Tibial nerve (tissue), 4 donors: ENCODE measurements at regions not wholly inside any gene's neighbourhood (a gene's known extent, or its start where the extent isn't known, plus 50 kb on each side); places are given as distances from the start of the nearest gene placed in this dataset.

Experiments
- CTCF ChIP-seq, 5 experiments: fragments of 200-600 bp in 3 of 5; fragments of 450-650 bp in 2 of 5; sonication (generic) in 3 of 5; IDR thresholded peaks; one replicate each; pipeline ENCODE4 v1.5.1; 2016 to 2019; ENCODE audit warnings: antibody characterized with exemption in 5 of 5, mild to moderate bottlenecking in 3 of 5, moderate library complexity in 2 of 5
- EP300 ChIP-seq, 2 donors: sonication (generic); formaldehyde crosslinking; IDR thresholded peaks; one replicate each; pipeline ENCODE4 v1.6.1; 2017; ENCODE audit warnings: antibody characterized with exemption in 2 of 2, mild to moderate bottlenecking in 1 of 2
- POLR2A ChIP-seq, 2 donors: fragments of 450-650 bp; IDR thresholded peaks; one replicate each; pipeline ENCODE4 v1.6.1; 2017; ENCODE audit warnings: antibody characterized with exemption in 2 of 2, mild to moderate bottlenecking in 2 of 2, moderate library complexity in 2 of 2

- TF ChIP-seq CTCF (IDR thresholded peaks at IDR 0.05) (no peak), EP300 (IDR thresholded peaks at IDR 0.05) (no peak), POLR2A (IDR thresholded peaks at IDR 0.05) (no peak)
These were observed 179.4 kb upstream of the RGMB start for GRCh38 chr5:98594098-98594497.
